Caco-2 (cell line): ENCODE measurements at regions not wholly inside any gene's neighbourhood (a gene's known extent, or its start where the extent isn't known, plus 50 kb on each side); places are given as distances from the start of the nearest gene placed in this dataset.

ENCODE experiments used
- BruUV-seq: library from RNA; stranded (reverse); fragments of 400-500 nt; replicated peaks from 2 replicates; lab custom pipeline; 2021; lab: Mats Ljungman, UMichigan
- CTCF ChIA-PET: fragments of 300-600 bp; sonication (Branson Sonifier 250); formaldehyde crosslinking; loops from one replicate; lab custom pipeline; 2022; ENCODE audit warnings: antibody characterized with exemption; lab: Charles Lee
- POLR2A ChIA-PET: fragments of 300-600 bp; sonication (Branson Sonifier 250); formaldehyde crosslinking; loops from one replicate; lab custom pipeline; 2022; ENCODE audit warnings: antibody characterized with exemption; lab: Charles Lee
- DNase-seq, 2 experiments: peaks; one replicate each; pipeline versions ENCODE4 v3.0.0 to v3.0.0-alpha.2; 2020 to 2022
- H3K27me3 ChIP-seq: replicated peaks from 2 replicates; pipeline ENCODE4 v1.6.0; 2011; ENCODE audit warnings: low read length; ENCODE audit not compliant: control insufficient read depth, insufficient read depth
- H3K36me3 ChIP-seq: 2 replicates; pipeline ENCODE4 v1.5.1; 2011; ENCODE audit warnings: low read length; ENCODE audit not compliant: control insufficient read depth, insufficient read depth
- H3K4me1 ChIP-seq: fragments of 250-450 bp; sonication (Bioruptor Pico); 2 replicates; pipeline ENCODE4 v1.5.1; 2020; ENCODE audit warnings: mild to moderate bottlenecking
- H3K4me3 ChIP-seq: 2 replicates; pipeline ENCODE4 v1.5.1; 2011; ENCODE audit warnings: low read depth, mild to moderate bottlenecking, control low read depth, low read length
- H3K9me3 ChIP-seq: fragments of 250-450 bp; sonication (Bioruptor Pico); 2 replicates; pipeline ENCODE4 v1.5.1; 2020; ENCODE audit warnings: mild to moderate bottlenecking, moderate library complexity
- H3K27ac Mint-ChIP-seq: one replicate; pipeline ENCODE4 v1.8.0; 2022; ENCODE audit warnings: mixed read lengths; ENCODE audit not compliant: unreplicated experiment
- H3K27me3 Mint-ChIP-seq: one replicate; pipeline ENCODE4 v1.8.0; 2022; ENCODE audit warnings: mixed read lengths; ENCODE audit not compliant: insufficient read depth, unreplicated experiment
- H3K36me3 Mint-ChIP-seq: one replicate; pipeline ENCODE4 v1.8.0; 2022; ENCODE audit warnings: mild to moderate bottlenecking, mixed read lengths; ENCODE audit not compliant: insufficient read depth, unreplicated experiment
- H3K4me1 Mint-ChIP-seq: one replicate; pipeline ENCODE4 v1.8.0; 2022; ENCODE audit warnings: low read depth, mixed read lengths; ENCODE audit not compliant: unreplicated experiment
- H3K4me3 Mint-ChIP-seq: one replicate; pipeline ENCODE4 v1.8.0; 2022; ENCODE audit warnings: mild to moderate bottlenecking, moderate library complexity, mixed read lengths; ENCODE audit not compliant: unreplicated experiment
- H3K9me3 Mint-ChIP-seq: one replicate; pipeline ENCODE4 v1.8.0; 2022; ENCODE audit warnings: mixed read lengths; ENCODE audit not compliant: unreplicated experiment
- intact Hi-C: fragments of 100-400 bp; cut with micrococcal nuclease; formaldehyde crosslinking; loops from one replicate; pipeline ENCODE4 v1.10.0; 2022; ENCODE audit not compliant: unreplicated experiment
- TF ChIP-seq, protein P1 (sequence below), 2 experiments: fragments of 200-600 bp in 1 of 2; IDR thresholded peaks; 1 replicate in 1 of 2; 2 replicates in 1 of 2; pipeline versions ENCODE4 v1.5.1 to v1.8.0; 2011 to 2022; ENCODE audit warnings: antibody characterized with exemption in 1 of 2, control low read depth in 1 of 2, inconsistent platforms in 1 of 2, low read depth in 1 of 2, low read length in 1 of 2, mild to moderate bottlenecking in 1 of 2, moderate library complexity in 1 of 2; ENCODE audit not compliant: insufficient read depth in 1 of 2, severe bottlenecking in 1 of 2, unreplicated experiment in 1 of 2

GRCh38 chr9:82670000-82670399 is 392.9 kb downstream of the RASEF start:
- H3K4me3 ChIP-seq, result no peak overlapping the region
- intact Hi-C loops, result no loop called here
- no peaks in the 10 kb centered on the region for H3K9me3 Mint-ChIP-seq
- TF ChIP-seq, protein P1, sequence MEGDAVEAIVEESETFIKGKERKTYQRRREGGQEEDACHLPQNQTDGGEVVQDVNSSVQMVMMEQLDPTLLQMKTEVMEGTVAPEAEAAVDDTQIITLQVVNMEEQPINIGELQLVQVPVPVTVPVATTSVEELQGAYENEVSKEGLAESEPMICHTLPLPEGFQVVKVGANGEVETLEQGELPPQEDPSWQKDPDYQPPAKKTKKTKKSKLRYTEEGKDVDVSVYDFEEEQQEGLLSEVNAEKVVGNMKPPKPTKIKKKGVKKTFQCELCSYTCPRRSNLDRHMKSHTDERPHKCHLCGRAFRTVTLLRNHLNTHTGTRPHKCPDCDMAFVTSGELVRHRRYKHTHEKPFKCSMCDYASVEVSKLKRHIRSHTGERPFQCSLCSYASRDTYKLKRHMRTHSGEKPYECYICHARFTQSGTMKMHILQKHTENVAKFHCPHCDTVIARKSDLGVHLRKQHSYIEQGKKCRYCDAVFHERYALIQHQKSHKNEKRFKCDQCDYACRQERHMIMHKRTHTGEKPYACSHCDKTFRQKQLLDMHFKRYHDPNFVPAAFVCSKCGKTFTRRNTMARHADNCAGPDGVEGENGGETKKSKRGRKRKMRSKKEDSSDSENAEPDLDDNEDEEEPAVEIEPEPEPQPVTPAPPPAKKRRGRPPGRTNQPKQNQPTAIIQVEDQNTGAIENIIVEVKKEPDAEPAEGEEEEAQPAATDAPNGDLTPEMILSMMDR (IDR thresholded peaks at IDR 0.05; ENCODE audit: insufficient read depth in 1 of 2, low read depth in 1 of 2, low read length in 1 of 2, severe bottlenecking in 1 of 2, unreplicated experiment in 1 of 2), result no peak
- H3K36me3 Mint-ChIP-seq, result no peaks in the 10 kb centered on the region
- no peaks in the 10 kb centered on the region for H3K36me3 ChIP-seq
- H3K9me3 ChIP-seq, result no peaks in the 10 kb centered on the region
- no TSS peak for BruUV-seq
- H3K27me3 ChIP-seq, result no peaks in the 10 kb centered on the region
- no peak overlapping the region for H3K27ac Mint-ChIP-seq
- no peaks in the 10 kb centered on the region for H3K27me3 Mint-ChIP-seq
- ChIA-PET CTCF (no interaction called here), POLR2A (no interaction called here)
- no peaks in the 10 kb centered on the region for H3K4me1 ChIP-seq
- H3K4me1 Mint-ChIP-seq, result no peaks in the 10 kb centered on the region
- H3K4me3 Mint-ChIP-seq, result no peak overlapping the region
- no peak for DNase-seq

DNA sequence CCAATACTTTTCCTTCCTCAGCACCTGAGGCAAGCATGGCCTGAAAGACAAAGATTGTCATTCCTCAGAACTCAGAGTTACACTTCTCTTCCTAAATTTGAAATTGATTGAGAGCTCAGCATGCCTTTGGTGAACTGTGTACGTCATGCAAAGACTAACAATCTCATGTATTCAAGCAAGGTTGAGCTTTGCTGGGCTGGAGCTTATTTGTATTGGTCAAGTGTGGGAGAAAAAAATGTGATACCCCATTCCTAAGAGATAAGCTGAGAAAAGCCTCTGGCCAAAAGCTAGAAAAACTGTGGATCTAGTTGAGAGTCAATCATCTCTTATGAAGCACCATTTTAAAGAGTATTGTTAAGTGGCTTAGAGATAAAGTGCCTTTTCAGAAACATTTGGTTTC is 392.2 kb downstream of the RASEF start:
- TF ChIP-seq, protein P1 (IDR thresholded peaks at IDR 0.05; ENCODE audit: insufficient read depth in 1 of 2, low read depth in 1 of 2, low read length in 1 of 2, severe bottlenecking in 1 of 2, unreplicated experiment in 1 of 2), result no peak
- no peaks in the 10 kb centered on the region for H3K27me3 Mint-ChIP-seq
- no peak overlapping the region for H3K4me3 Mint-ChIP-seq
- H3K9me3 Mint-ChIP-seq, result no peaks in the 10 kb centered on the region
- Histone ChIP-seq H3K27me3 (no peaks in the 10 kb centered on the region), H3K4me3 (no peak overlapping the region), H3K9me3 (no peaks in the 10 kb centered on the region), H3K36me3 (no peaks in the 10 kb centered on the region), H3K4me1 (no peaks in the 10 kb centered on the region)
- POLR2A ChIA-PET, result no interaction called here
- H3K4me1 Mint-ChIP-seq, result no peaks in the 10 kb centered on the region
- BruUV-seq, result no TSS peak
- CTCF ChIA-PET, result no interaction called here
- DNase-seq, result no peak
- intact Hi-C loops, result no loop called here
- H3K36me3 Mint-ChIP-seq, result no peaks in the 10 kb centered on the region
- H3K27ac Mint-ChIP-seq, result no peak overlapping the region

GRCh38 chr9:82673201-82673600 is 389.7 kb downstream of the RASEF start:
- no TSS peak for BruUV-seq
- intact Hi-C loops, result no loop called here

More at GRCh38 chr9:82673201-82673600, 389.7 kb downstream of the RASEF start:
- Mint-ChIP-seq H3K27me3 (no peaks in the 10 kb centered on the region), H3K4me3 (no peak overlapping the region), H3K4me1 (no peaks in the 10 kb centered on the region), H3K9me3 (no peaks in the 10 kb centered on the region), H3K36me3 (no peaks in the 10 kb centered on the region), H3K27ac (no peak overlapping the region)
- H3K36me3 ChIP-seq, result no peaks in the 10 kb centered on the region
- H3K4me1 ChIP-seq, result no peaks in the 10 kb centered on the region
- H3K27me3 ChIP-seq, result no peaks in the 10 kb centered on the region
- ChIA-PET POLR2A (no interaction called here), CTCF (no interaction called here)
- TF ChIP-seq, protein P1 (IDR thresholded peaks at IDR 0.05; ENCODE audit: insufficient read depth in 1 of 2, low read depth in 1 of 2, low read length in 1 of 2, severe bottlenecking in 1 of 2, unreplicated experiment in 1 of 2), result no peak
- no peak overlapping the region for H3K4me3 ChIP-seq
- no peak for DNase-seq
- H3K9me3 ChIP-seq, result no peaks in the 10 kb centered on the region
